Activated CD4-positive, alpha-beta T cell treated with anti-CD3 and anti-CD28 coated beads, Interleukin-2, amount 10 ng/mL, durations not matched to agents 24 days and 14 days (primary cell): ENCODE measurements at regions not wholly inside any gene's neighbourhood (a gene's known extent, or its start where the extent isn't known, plus 50 kb on each side); places are given as distances from the start of the nearest gene placed in this dataset.
A peak's percentile ranks its signal among the peaks of the same experiment; 100 is the strongest.

Source experiments
- DNase-seq: peaks from one replicate; pipeline ENCODE4 v3.0.0; 2022
- H3K27ac Mint-ChIP-seq: one replicate; pipeline ENCODE4 v1.8.0; 2022; ENCODE audit warnings: mild to moderate bottlenecking, mixed read lengths
- H3K27me3 Mint-ChIP-seq: one replicate; pipeline ENCODE4 v1.8.0; 2022; ENCODE audit warnings: mixed read lengths
- H3K36me3 Mint-ChIP-seq: one replicate; pipeline ENCODE4 v1.8.0; 2022; ENCODE audit warnings: low read depth, mild to moderate bottlenecking, mixed read lengths
- H3K4me1 Mint-ChIP-seq: one replicate; pipeline ENCODE4 v1.8.0; 2021; ENCODE audit warnings: mixed read lengths
- H3K4me3 Mint-ChIP-seq: one replicate; pipeline ENCODE4 v1.8.0; 2022; ENCODE audit warnings: mild to moderate bottlenecking, moderate library complexity, mixed read lengths
- H3K9me3 Mint-ChIP-seq: one replicate; pipeline ENCODE4 v1.8.0; 2021; ENCODE audit warnings: mixed read lengths
- intact Hi-C: fragments of 100-400 bp; cut with micrococcal nuclease; formaldehyde crosslinking; loops from one replicate; pipeline ENCODE4 v1.15.1; 2023

GRCh38 chr20:24253321-24253720, 216.1 kb upstream of the SYNDIG1 start:
- Mint-ChIP-seq H3K27ac (no peak overlapping the region), H3K4me3 (no peak overlapping the region)

GRCh38 chr20:24245094-24245493, 224.3 kb upstream of the SYNDIG1 start:
- peak; percentile 9 for DNase-seq
- peaks cover 6% of the 10 kb centered on the region for H3K9me3 Mint-ChIP-seq
- H3K4me1 Mint-ChIP-seq, result no peaks in the 10 kb centered on the region
- no peak overlapping the region for H3K4me3 Mint-ChIP-seq
- H3K27me3 Mint-ChIP-seq, result peaks cover 5% of the 10 kb centered on the region
- intact Hi-C loops, result no loop called here
- no peaks in the 10 kb centered on the region for H3K36me3 Mint-ChIP-seq
- H3K27ac Mint-ChIP-seq, result no peak overlapping the region

More at GRCh38 chr20:24253321-24253720, 216.1 kb upstream of the SYNDIG1 start:
- peaks cover 15% of the 10 kb centered on the region for H3K27me3 Mint-ChIP-seq
- intact Hi-C loops, result no loop called here
- DNase-seq, result no peak
- H3K9me3 Mint-ChIP-seq, result peaks cover 6% of the 10 kb centered on the region
- H3K36me3 Mint-ChIP-seq, result no peaks in the 10 kb centered on the region
- no peaks in the 10 kb centered on the region for H3K4me1 Mint-ChIP-seq

- H3K9me3 Mint-ChIP-seq, result peaks cover 3% of the 10 kb centered on the region
- H3K27me3 Mint-ChIP-seq, result peaks cover 9% of the 10 kb centered on the region
- no peak overlapping the region for H3K27ac Mint-ChIP-seq
- H3K36me3 Mint-ChIP-seq, result no peaks in the 10 kb centered on the region
- no peak for DNase-seq
- H3K4me1 Mint-ChIP-seq, result no peaks in the 10 kb centered on the region
- intact Hi-C loops, result no loop called here
- H3K4me3 Mint-ChIP-seq, result no peak overlapping the region
These were observed 226.7 kb upstream of the SYNDIG1 start for GRCh38 chr20:24242763-24243162.

DNA sequence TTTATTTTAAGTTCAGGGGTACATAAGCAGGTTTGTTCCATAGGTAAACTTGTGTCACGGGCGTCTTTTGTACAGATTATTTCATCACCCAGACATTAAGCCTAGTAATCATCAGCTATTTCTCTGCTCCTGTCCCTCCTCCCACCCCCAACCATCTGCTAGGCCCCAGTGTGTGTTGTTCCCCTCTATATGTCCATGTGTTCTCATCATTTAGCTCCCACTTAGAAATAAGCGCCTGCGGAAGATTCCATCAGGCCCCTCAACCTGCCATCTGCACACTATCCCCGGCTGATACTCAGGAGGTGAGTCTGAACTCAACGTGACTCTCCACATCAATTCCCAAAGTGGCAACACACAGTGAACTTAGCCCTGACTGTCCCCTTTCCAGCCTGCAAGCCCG, 228.0 kb upstream of the SYNDIG1 start:
- Mint-ChIP-seq H3K4me1 (no peaks in the 10 kb centered on the region), H3K27me3 (peaks cover 9% of the 10 kb centered on the region), H3K36me3 (no peaks in the 10 kb centered on the region), H3K4me3 (no peak overlapping the region), H3K27ac (no peak overlapping the region), H3K9me3 (no peaks in the 10 kb centered on the region)
- no peak for DNase-seq
- intact Hi-C loops, result no loop called here

DNA sequence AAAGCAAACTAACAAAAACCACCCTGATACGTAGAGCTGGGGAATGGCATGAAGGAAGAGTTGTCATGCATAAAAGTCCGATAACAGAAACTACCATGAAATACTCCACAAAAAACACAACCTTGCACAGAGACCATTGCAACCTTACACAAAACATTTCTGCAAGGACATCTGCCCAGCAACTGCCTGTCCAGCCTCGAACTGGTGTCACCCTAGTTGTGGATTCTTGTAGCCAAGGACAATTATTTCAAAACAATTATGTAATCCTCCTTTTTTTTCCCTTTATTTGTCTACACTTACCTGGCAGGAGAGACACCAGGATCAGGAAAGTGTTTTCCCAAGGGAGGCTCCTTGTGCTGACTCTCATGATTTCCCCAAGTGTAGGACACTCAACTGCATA, 232.5 kb upstream of the SYNDIG1 start:
- no peak for DNase-seq
- Mint-ChIP-seq H3K4me3 (no peak overlapping the region), H3K9me3 (no peaks in the 10 kb centered on the region)

DNA sequence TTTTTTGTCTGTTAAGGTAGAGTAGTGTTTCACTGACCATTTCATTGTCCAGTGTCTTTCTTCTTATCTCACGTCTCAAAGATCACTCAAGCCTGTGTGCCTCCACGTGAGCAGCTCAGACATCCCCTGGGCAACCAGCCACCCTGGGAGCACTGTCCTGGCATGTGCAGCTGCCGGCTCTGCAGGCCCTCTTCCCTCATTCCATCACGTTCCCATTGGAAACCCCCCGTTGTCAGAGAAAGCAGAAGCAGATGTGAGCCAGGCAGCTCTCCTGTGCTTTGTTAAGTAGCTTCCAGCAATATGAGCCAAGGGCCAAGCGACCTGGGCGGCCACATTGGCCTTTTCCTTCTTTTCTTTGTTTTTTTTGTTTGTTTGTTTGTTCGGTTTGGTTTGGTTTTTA, 233.2 kb upstream of the SYNDIG1 start:
- intact Hi-C loops, result no loop called here
- peaks cover 4% of the 10 kb centered on the region for H3K27me3 Mint-ChIP-seq
- H3K4me1 Mint-ChIP-seq, result no peaks in the 10 kb centered on the region
- H3K27ac Mint-ChIP-seq, result no peak overlapping the region
- H3K4me3 Mint-ChIP-seq, result no peak overlapping the region
- no peaks in the 10 kb centered on the region for H3K9me3 Mint-ChIP-seq
- no peak for DNase-seq
- no peaks in the 10 kb centered on the region for H3K36me3 Mint-ChIP-seq

More for the DNA sequence above, 232.5 kb upstream of the SYNDIG1 start:
- Mint-ChIP-seq H3K27me3 (peaks cover 4% of the 10 kb centered on the region), H3K4me1 (no peaks in the 10 kb centered on the region), H3K27ac (no peak overlapping the region), H3K36me3 (no peaks in the 10 kb centered on the region)
- intact Hi-C loops, result no loop called here

DNA sequence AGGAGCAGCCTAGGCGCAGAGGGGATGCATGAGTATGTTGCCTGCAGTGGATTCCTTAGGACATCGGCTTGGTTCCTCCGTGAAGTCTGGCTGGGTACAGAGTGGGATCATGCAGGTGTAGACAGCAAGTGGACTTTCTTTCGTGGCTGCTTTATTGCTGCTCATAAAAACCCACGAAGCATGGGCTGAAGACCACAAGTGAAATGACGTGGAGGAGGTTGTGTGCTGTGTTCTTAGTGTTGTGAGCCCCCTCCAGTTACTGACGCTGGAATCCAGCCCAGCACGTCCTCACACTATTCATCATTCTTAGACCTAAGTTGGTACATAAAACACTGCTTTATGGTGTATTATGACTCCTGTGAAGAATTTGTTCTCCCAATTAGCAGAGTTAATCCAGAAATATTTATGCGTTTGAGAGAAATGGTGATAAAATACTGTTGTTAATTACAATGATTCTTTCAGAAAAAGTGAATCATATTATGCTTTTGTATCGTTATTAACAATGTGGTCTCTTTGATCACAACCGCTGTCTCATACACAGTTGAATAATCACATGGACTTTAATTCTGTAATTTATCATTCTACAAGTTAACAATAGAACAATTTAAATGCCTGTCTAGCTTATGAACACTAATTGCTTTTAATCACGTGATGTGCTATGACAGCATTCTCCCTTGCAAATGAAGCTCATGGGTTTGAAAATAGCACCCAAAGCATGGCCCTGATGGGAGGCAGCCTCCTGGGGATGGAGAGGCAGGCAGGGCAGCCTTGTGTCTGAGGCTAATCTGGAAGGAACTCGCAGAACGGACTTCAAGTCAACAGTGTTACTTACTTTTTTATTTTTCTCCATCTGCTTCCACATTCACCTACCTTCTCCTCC, 233.9 kb upstream of the SYNDIG1 start:
- H3K27ac Mint-ChIP-seq, result no peak overlapping the region
- H3K4me3 Mint-ChIP-seq, result no peak overlapping the region
- no peak for DNase-seq
- intact Hi-C loops, result no loop called here
- H3K36me3 Mint-ChIP-seq, result no peaks in the 10 kb centered on the region
- H3K27me3 Mint-ChIP-seq, result peaks cover 7% of the 10 kb centered on the region
- H3K4me1 Mint-ChIP-seq, result no peaks in the 10 kb centered on the region
- H3K9me3 Mint-ChIP-seq, result no peaks in the 10 kb centered on the region

- Mint-ChIP-seq H3K4me3 (no peak overlapping the region), H3K4me1 (no peaks in the 10 kb centered on the region), H3K27me3 (peaks cover 23% of the 10 kb centered on the region), H3K9me3 (no peaks in the 10 kb centered on the region), H3K27ac (no peak overlapping the region), H3K36me3 (no peaks in the 10 kb centered on the region)
- intact Hi-C loops, result no loop called here
- no peak for DNase-seq
These were observed 239.0 kb upstream of the GGTLC1 start for GRCh38 chr20:24227600-24227999.

- H3K27me3 Mint-ChIP-seq, result peaks cover 37% of the 10 kb centered on the region
- H3K36me3 Mint-ChIP-seq, result no peaks in the 10 kb centered on the region
- no peak overlapping the region for H3K4me3 Mint-ChIP-seq
- intact Hi-C loops, result no loop called here
- no peak overlapping the region for H3K27ac Mint-ChIP-seq
- peaks cover 25% of the 10 kb centered on the region for H3K9me3 Mint-ChIP-seq
- DNase-seq, result no peak
- H3K4me1 Mint-ChIP-seq, result no peaks in the 10 kb centered on the region
These were observed 223.9 kb upstream of the GGTLC1 start for GRCh38 chr20:24212494-24212893.

- intact Hi-C loops, result no loop called here
- H3K27me3 Mint-ChIP-seq, result peaks cover 37% of the 10 kb centered on the region
- no peak overlapping the region for H3K4me3 Mint-ChIP-seq
- H3K4me1 Mint-ChIP-seq, result no peaks in the 10 kb centered on the region
- no peak overlapping the region for H3K27ac Mint-ChIP-seq
- peaks cover 24% of the 10 kb centered on the region for H3K9me3 Mint-ChIP-seq
- DNase-seq, result no peak
- no peaks in the 10 kb centered on the region for H3K36me3 Mint-ChIP-seq
These were observed 223.4 kb upstream of the GGTLC1 start for GRCh38 chr20:24211972-24212371.

DNA sequence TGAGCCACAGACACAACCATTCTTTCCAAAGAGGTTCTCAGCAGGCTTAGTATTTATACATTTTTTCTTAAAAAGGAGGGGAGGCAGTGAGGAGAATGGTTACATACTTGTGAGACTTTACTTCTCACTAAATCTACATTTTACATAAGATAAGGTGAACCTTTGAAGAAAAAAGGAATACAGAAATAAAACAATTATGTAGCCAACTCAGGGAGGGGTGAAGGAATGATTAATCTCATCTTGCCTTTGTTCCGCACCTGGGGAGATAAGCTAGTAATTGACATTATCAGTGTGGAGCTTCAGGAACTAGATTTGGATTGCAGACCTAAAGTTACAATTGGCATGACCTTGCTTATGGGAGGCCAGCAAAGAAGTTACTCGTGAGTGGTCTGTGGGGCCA, 221.8 kb upstream of the GGTLC1 start:
- Mint-ChIP-seq H3K36me3 (no peaks in the 10 kb centered on the region), H3K27me3 (peaks cover 34% of the 10 kb centered on the region), H3K9me3 (peaks cover 10% of the 10 kb centered on the region), H3K4me1 (no peaks in the 10 kb centered on the region), H3K27ac (no peak overlapping the region), H3K4me3 (no peak overlapping the region)
- DNase-seq, result no peak
- intact Hi-C loops, result no loop called here

GRCh38 chr20:24208652-24209051, 220.1 kb upstream of the GGTLC1 start:
- DNase-seq, result no peak
- Mint-ChIP-seq H3K4me1 (no peaks in the 10 kb centered on the region), H3K9me3 (peaks cover 10% of the 10 kb centered on the region), H3K27me3 (peaks cover 25% of the 10 kb centered on the region), H3K27ac (no peak overlapping the region), H3K36me3 (no peaks in the 10 kb centered on the region), H3K4me3 (no peak overlapping the region)
- intact Hi-C loops, result no loop called here

GRCh38 chr20:24207803-24208300, 219.3 kb upstream of the GGTLC1 start:
- peaks cover 10% of the 10 kb centered on the region for H3K9me3 Mint-ChIP-seq
- peaks cover 18% of the 10 kb centered on the region for H3K27me3 Mint-ChIP-seq
- no peak for DNase-seq
- intact Hi-C loops, result no loop called here
- H3K36me3 Mint-ChIP-seq, result no peaks in the 10 kb centered on the region
- H3K4me1 Mint-ChIP-seq, result no peaks in the 10 kb centered on the region
- no peak overlapping the region for H3K27ac Mint-ChIP-seq
- H3K4me3 Mint-ChIP-seq, result no peak overlapping the region

- H3K4me3 Mint-ChIP-seq, result no peak overlapping the region
- H3K36me3 Mint-ChIP-seq, result no peaks in the 10 kb centered on the region
- H3K27ac Mint-ChIP-seq, result no peak overlapping the region
- peaks cover 10% of the 10 kb centered on the region for H3K27me3 Mint-ChIP-seq
- no peak for DNase-seq
- H3K9me3 Mint-ChIP-seq, result peaks cover 10% of the 10 kb centered on the region
- H3K4me1 Mint-ChIP-seq, result no peaks in the 10 kb centered on the region
- intact Hi-C loops, result no loop called here
These were observed 218.4 kb upstream of the GGTLC1 start for GRCh38 chr20:24206995-24207394.
